NB4 (cell line): ENCODE measurements at regions not wholly inside any gene's neighbourhood (a gene's known extent, or its start where the extent isn't known, plus 50 kb on each side); places are given as distances from the start of the nearest gene placed in this dataset.

Experiments used
- CTCF ChIP-seq: IDR thresholded peaks from one replicate; pipeline ENCODE4 v1.5.1; 2012; ENCODE audit warnings: low read depth, low read length
- MYC ChIP-seq: IDR thresholded peaks from 2 replicates; pipeline ENCODE4 v1.6.1; 2011; ENCODE audit warnings: low read depth, low read length

GRCh38 chr10:130921911-130922440 lies 389.5 kb downstream of the TCERG1L start:
- TF ChIP-seq CTCF (no peak), MYC (no peak)
